COLO668 (cell line): ENCODE measurements at regions not wholly inside any gene's neighbourhood (a gene's known extent, or its start where the extent isn't known, plus 50 kb on each side); places are given as distances from the start of the nearest gene placed in this dataset.

Source experiments
- DNase-seq: peaks from one replicate; lab custom pipeline; 2025; ENCODE audit not compliant: unreplicated experiment; lab: John Stamatoyannopoulos, UW

DNA sequence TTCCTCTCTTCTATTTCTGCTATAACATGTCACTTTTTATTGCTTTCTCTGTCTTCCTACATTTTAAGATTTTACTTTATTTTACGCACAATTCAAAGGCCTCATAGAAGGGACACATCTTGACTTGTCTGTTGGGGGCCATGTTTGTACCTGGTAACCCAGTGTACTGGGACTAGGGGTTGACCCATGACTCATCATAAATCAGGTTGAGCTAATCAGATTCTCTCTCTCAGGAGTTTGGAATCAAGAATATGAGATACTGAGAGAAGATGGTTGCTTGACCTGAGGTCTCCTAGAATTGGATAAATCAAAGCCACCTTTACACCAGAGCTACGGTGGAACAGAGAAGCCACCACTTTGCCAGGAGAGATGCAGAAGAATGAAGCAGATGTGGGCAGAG, 153.0 kb downstream of the UXS1 start:
- DNase-seq = no peak

DNA sequence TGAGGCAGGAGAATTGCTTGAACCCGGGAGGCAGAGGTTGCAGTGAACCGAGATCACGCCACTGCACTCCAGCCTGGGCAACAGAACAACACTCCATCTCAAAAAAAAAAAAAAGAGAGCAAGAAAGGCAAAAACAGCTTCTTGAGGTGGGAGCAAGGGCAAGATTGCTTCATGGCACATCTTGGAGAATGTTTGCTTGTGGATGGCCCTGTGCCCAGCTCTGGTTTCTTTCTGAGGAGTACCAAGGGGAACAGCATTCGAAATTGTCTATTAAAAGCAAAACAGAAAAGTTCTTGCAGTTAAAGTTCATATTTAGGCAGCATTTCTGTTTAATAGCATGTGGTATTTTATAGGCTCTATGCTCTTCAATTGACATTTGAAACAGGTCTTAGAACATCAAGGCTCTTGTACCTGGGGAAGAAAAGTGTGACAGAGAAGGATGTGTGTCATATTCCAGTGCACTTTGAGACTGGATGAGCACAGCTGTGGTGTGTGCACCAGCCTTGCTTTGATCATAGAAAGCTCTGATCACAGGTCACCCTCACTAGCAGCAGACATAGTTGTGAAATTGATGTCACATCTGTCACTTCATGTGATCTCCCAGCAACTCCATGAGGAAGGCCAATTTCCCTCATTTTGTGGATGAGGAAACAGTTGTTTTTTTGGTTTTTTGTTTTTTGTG, 154.3 kb downstream of the UXS1 start:
- no peak for DNase-seq

DNA sequence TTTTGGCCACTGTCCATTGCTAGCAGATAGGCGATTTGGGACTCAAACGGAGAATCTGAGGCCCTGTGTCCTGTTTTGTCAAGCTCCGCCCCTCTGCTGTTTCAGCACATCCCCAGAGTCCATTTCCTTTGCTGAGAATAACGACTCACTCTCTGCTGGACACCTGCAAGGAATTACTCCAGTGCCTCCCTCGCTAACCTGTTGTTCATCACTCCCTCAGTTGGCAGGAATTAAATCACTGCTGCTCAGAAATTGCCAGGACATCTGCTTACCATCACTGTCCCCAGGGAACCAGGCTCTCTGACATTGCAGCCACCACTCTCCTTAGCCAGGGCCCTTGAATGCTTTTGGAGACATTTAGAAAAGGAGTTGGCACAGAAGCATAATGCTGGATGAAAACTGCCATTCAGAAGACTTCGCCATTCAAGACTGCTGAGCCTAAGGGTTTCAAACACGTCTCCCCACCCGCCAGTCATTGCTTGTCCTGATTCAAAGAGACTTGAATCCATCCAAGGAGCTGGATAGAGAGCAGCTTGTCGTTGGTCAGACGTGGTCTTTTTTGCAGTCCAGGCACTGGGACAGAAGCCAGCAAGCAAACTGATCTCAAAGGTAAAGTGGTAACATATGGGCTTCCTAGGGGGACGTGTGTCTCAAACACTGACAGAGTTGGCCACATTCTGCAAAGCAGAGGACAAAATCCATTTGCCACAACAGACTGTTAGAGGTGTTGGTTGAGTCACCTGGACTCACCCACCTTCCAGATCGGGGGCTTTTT, 155.3 kb downstream of the UXS1 start:
- DNase-seq = no peak

DNA sequence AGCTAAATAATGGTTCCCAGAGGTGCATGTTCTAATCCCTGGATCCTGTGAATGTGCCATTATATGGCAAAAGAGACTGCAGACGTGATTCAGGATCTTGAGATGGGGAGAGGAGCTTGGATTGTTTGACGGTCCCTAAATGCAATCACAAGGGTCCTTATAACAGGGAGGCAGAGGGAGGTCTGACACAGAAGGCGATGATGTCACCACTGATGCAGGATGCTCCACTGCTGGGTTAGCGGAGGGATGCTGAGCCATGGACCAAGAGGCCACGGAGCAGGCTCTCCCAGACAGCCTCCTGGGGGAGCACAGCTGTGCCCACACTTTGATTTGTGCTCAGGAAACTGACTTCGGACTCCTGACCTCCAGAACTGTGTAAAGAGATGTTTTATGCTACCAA, 156.2 kb downstream of the UXS1 start:
- DNase-seq = no peak

DNA sequence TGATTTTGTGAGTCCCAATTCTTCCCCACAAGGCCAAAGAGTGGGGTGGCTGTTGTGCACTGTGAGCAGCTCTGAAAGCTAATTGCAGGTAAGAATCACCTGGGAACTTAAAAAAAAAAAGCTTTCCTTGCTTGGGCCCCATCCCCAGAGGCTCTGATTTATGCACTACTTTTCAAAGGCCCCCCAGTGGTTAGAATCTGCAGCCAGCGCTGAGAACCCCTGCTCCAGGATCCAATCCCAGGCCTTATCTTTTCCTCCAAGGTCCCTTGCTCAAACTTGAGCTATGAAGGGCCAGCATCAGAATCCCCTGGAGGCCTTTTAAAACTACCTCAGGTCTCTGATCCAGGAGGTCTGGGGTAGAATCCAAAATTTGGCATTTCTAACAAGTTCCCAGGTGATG, 156.8 kb downstream of the UXS1 start:
- no peak for DNase-seq

DNA sequence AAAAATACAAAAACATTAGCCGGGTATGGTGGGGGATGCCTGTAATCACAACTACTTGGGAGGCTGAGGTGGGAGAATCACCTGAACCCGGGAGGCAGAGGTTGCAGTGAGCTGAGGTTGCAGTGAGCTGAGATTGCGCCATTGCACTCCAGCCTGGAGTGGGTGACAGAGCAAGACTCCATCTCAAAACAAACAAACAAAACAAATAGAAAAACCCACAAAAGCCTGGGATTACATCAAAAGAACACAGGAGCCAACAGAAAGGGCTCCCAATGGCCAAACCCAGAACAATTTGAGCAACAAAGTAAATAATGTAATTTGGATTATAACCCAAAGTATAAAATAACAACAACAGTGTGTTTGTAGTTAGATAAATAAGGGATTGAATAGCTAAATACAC, 159.8 kb downstream of the UXS1 start:
- no peak for DNase-seq

DNA sequence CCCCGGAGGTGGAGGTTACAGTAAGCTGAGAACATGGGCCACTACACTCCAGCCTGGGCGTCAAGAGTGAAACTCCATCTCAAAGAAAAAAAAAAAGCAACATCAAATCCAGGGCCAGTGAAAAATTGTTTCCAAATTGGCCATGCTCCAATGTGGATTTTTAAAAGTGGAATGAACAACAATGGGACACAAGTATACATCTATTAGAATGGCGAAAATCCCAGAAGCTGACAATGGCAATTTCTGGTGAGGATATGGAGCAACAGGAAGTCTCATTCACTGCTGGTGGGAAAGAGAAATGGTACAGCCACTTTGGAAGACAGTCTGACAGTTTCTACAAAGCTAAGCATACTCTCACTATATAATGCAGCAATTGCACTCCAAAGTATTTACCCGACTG, 161.4 kb downstream of the UXS1 start:
- no peak for DNase-seq

DNA sequence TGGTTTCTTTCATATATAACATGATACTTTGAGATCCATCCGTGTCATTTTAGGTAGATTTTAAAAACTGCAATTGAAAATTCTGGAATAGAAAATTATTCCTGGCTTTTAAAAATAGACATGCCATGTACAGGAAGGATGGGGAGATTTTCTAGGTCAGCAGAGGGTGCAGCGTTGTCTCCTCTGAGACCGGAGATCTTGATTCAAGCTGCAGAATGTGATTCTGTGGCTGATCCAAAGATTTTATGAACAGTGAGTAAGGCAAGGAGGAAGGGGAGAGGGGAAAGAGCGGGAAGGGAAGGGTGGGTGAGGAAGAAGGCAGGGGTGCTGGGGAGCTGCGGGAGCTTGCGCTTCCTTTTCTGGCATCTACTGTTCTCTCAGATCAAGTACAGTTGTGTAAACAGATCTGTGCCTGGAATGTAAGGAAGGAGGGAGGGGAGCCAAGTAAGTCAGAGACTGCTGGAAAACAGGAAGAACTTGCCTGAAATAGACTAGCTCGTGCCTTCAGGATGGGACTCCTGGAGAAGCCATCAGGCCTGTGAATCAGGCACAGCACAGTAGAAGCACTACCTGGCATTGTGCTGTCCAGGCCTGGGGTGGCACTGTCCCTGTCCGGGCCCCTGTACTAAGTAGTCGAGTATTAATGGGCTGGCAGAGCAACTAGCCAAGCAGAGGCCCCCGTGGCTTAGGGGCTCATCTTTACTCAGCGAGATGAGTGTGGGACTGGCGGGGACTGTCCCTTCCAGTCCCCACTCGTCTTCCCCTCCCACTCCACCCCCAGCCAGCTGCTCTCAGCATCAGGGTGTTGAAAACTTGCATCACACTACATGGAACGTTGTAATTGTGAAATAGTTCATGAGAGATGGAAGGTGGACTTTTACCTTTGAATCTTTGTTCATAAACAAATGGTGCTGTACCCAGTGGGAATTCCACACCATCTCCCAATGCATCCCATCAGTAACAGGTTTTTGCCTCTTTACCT, 163.5 kb downstream of the UXS1 start:
- DNase-seq = no peak

DNA sequence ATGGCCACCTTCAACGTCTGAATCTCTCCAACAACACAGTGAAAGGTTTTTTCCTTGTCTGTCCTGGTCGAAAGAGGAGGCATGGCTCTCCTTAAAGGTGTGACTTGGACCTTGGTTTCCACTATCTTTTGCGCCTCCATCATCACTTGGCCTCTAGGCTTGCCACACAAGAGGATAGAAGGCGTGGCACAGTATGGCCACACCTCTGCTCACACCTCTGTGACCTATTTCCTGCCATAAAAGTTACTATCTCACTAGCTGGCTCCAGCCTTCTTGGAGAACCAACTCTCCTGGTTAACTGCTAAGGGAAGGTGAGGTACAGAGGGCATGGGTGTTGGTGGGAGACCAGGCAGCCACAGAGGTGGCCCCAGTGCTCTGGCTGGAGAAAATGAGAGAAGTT, 165.9 kb downstream of the UXS1 start:
- DNase-seq = no peak

DNA sequence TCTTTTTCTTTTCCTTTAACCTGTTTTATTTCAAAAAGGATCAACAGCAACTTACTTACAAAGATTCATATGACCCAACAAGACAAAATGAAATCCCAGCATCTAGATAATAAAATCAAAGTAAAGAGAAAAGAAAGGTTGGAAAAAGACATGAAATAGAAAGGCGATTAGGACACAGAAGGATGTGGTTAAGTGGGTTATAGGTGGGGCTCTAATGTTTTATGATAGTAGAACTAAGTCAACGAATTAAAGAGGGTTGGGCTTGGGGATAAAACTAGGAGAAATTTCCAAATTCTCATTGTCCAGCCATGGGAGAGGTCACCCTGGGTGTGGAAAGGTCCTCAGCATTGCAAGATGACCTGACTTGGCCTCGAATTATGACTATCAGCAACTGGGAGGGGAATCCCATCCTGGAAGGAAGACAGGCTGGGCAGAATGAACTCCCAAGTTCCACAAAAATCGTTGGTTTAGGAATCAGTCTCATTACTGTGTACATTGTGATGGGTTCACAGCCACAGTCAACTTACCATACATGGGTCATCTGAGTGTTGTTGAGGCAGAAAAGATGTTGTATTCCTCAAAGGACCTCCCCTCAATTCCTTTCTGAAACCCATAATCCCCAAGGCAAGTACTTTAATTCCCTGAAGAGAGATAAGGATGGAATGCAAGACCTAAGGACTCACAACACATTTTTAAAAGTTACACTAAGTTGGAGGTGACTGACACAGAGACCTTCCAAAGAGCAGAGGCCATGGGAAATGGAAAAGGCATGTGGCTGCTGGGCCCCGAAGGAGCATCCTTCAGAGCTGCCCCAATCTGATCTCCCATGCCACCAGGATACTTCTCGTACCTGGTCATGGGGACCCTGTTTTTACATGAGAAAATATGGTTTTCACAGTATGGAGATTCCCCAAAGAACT, 167.6 kb downstream of the UXS1 start:
- DNase-seq = no peak

DNA sequence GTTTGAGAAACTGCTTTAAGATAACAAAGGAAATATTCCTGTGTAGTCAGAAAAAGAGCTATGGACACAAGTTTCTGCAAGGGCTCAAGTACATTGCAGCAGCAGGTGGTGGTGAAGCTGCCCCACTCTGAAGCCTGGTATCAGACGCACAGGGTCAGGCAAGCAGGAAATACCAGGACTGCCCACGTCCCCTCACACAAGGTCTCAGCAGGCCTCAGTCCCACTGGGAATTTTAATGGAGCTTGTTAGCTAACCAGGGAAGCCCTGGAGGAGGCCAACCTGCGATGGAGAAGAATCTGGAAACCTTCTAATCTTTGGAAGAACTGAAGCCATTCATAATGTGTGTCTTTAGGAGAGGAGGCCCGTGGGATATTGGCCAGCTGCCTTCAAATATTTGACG, 168.3 kb downstream of the UXS1 start:
- DNase-seq = no peak

DNA sequence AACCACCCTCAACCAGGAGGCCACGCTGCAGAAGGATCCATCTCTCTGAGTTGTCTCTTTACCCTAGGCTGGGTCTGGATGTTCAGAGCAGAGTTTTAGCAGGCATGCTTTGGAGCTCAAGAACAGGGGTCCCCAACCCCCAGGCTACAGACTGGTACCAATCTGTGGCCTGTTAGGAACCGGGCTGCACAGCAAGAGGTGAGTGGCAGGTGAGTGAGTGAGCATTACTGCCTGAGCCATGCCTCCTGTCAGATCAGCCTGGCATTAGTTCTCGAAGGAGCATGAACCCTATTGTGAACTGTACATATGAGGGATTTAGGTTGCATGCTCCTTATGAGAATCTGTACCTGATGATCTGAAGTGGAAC, 172.5 kb downstream of the UXS1 start:
- DNase-seq = no peak

DNA sequence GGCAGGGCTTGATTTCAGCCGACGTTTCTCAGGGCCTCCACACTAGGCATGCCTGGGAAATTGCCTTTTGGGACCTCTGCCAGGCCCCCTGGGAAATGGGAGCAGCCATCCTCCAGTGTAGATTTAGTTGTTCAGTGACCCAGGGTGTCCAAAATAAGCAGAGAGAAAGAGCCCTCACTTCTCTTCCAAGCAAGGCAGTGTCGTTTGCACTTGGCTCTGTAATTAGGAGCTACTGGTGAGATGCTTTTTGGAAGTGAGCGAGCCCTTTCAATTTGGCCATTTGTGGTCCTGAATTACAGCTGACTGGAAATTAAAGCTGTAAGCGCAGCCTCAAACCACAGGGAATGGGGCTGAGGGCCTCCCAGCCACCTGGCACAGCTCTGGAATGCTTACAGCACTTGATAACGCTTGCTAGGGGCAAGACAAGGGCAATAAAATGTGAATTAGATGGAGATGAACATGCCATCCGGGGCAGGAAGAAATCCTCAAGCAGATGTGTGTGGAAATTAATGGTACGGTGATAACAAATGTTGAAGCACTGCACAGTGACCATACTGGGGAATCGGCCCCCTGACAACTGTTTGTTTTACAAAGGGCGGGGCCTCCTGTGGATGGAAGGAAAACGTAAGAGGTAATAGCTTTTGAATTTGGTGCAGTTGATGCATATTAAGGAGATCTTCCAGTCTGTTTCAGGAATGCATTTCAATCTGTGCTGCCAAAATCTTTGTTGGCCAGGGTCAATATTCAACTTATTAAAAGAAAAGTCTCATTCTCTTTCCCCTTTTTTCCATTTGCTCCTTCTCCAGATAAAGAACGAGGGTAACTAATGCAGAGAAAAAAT, 173.1 kb downstream of the UXS1 start:
- DNase-seq = no peak

DNA sequence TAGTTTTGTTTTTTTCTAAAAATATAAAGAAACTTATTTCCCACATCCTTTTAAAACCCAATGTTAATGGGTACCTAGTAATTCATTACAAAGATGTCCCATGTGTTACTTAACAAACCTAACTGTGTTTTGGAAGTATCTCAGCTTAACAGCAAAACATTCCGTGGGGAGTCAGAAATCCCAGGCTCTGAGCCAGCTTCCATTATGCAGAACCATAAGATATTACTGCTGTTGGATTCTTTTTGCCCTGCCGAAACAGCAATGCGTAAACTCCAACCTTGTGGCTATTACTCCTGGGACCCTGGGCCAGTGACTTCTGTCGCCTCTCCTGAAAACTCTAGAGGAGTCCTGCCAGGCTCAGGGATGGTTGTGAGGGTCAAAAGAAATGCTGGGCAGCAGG, 174.1 kb downstream of the UXS1 start:
- no peak for DNase-seq

DNA sequence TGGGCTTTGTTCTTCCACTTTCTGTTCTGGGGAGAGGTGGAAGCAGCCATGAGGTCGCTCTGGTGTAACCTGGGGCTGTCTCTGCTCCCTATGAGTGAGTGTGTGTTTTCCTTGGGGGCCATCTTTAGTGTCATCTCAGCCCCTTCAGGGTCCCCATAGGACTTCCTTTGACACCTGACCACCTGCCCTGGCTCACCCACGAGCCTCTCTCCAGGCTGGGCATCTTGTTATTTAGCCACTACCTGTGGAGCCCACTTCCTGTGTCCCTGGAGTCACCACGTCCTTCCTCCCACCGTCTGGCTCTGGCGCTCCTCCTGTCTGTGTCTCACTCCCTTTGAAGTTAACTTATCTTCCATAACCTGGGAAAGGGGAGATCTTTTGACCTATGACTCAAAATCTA, 176.0 kb downstream of the UXS1 start:
- no peak for DNase-seq

DNA sequence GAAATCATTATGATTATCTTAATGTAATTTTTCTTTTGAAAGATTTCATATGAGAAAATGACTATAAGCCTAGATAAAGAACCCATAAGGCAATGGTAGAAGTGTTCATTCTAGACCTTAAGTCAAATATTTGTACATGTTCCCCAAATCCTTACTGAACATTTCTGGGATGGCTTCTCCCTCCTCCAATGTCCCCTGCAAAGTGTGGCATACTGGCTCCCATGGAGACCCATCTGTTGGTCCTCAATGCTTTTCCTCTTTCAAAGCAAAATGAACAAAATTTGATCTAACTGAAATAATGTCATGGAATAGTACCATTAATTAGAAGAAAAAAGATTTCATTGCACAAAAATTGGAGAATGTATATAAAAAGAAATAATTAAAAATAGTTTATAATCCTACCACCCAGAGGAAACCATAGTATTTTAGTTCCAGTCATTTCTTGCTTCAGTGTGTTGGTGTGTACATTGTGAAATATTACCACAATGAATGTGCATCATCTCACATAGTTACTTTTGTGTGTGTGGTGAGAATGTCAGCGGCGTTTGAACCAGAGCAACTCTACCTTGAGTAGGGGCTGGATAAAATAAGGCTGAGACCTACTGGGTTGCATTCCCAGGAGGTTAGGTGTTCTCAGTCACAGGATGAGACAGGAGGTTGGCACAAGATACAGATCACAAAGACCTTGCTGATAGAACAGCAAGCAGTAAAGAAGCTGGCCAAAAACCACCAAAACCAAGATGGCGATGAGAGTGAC, 181.3 kb downstream of the UXS1 start:
- no peak for DNase-seq

DNA sequence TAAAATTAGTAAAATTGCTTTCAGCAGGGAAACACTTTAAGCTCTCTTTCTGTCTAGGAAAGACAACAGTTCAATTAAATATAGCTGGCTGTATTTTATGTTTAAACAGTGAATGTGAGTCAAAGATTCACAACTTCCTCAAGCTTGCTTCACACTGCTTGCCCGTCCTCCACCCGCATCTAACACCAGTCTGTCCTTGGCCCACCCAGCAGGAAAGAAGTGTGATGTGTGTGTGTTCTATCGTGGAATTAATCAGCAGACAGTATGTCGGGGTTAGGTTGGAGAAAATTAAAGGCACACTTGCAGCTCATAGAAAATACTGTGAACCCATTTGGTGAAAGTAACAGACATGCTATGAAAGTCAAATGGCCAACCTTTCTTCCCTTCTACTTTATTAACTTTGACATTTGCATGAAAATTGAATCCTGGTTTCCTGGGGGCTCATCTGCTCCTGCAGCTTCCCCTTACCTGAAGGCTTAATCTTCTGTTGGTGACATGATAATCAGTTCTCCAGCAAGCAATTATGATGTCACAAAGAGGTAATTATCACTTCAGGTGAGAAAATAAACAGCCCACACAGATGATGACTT, 182.0 kb downstream of the UXS1 start:
- DNase-seq = no peak

DNA sequence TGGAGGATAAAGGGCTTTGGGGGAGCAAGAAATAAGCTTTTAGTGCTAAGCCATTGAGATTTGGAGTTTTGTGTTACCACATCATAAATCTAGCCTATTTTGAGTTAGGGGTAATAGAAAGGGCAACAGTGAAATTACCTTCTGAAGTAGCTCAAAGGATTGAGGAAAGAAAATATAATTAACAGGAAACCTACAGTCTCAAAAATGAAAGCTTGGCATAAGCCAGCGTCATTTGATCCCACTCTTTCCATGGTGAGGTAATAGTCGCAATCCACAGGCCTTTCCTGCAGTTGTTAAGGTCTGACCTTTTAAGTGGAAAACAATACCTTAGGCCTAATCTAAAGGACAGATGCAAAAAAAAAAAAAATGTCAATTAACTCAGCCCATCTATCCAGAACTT, 182.7 kb downstream of the UXS1 start:
- DNase-seq = no peak
